ENCODE measurements at regions not wholly inside any gene's neighbourhood (a gene's known extent, or its start where the extent isn't known, plus 50 kb on each side); places are given as distances from the start of the nearest gene placed in this dataset.

GRCh38 chr6:145247692-145248419 is 487.5 kb downstream of the EPM2A start:
- no peak for DNase-seq
- no peak overlapping the region for H2BK12ac ChIP-seq (ENCODE audit: insufficient read length, low read depth, low read length)
- no peaks in the 10 kb centered on the region for H3K4me1 ChIP-seq (ENCODE audit: insufficient read depth, low read length)
- H3K79me1 ChIP-seq (ENCODE audit: insufficient read depth, low read depth, low read length, poor library complexity, severe bottlenecking), result no peaks in the 10 kb centered on the region
- no peaks in the 10 kb centered on the region for H3K9me3 ChIP-seq (ENCODE audit: control insufficient read depth, low read depth, low read length)
- Mint-ChIP-seq H3K4me3 (no peak overlapping the region), H3K27ac (no peak overlapping the region), H3K36me3 (ENCODE audit: insufficient read depth in 1 of 3, low read depth in 3 of 3) (no peaks in the 10 kb centered on the region), H3K27me3 (ENCODE audit: low read depth) (no peaks in the 10 kb centered on the region), H3K4me1 (peaks cover 0 to 3% of the 10 kb centered on the region in 2 experiments; a peak in 1 of 4 replicates), H3K9me3 (no peaks in the 10 kb centered on the region)
- no peak overlapping the region for H2AK5ac ChIP-seq (ENCODE audit: insufficient read length, low read length)
- H4K91ac ChIP-seq (ENCODE audit: insufficient read length, low read depth, low read length), result no peak overlapping the region
- H3T11ph ChIP-seq (ENCODE audit: low read length), result no peak overlapping the region
- WGBS (ENCODE audit: extremely low coverage, insufficient read length, low lambda C conversion rate), result no CpG with 5 or more reads among the region's 6 CpGs
- H2BK20ac ChIP-seq (ENCODE audit: low read depth, low read length, poor library complexity, severe bottlenecking), result no peak overlapping the region
- H4K8ac ChIP-seq (replicated peaks; ENCODE audit: insufficient read length, low read depth, low read length), result no peak overlapping the region
- H3K56ac ChIP-seq (ENCODE audit: insufficient read length, low read depth, low read length), result no peak overlapping the region
- H4K5ac ChIP-seq (ENCODE audit: insufficient read length, low read depth, low read length), result no peak overlapping the region
- H3K14ac ChIP-seq (ENCODE audit: insufficient read depth, low read length), result no peak overlapping the region
- H3K23me2 ChIP-seq (ENCODE audit: insufficient read length, low read depth, low read length, poor library complexity, severe bottlenecking), result no peaks in the 10 kb centered on the region
- H2BK5ac ChIP-seq (ENCODE audit: insufficient read length, low read length), result no peak overlapping the region
- no peaks in the 10 kb centered on the region for H3K27me3 ChIP-seq (ENCODE audit: insufficient read depth, low read length)
- H3K23ac ChIP-seq (ENCODE audit: insufficient read length, low read depth, low read length), result no peak overlapping the region
- H3K4me2 ChIP-seq (ENCODE audit: insufficient read depth, insufficient read length, low read length), result no peak overlapping the region
- H2AFZ ChIP-seq (ENCODE audit: low read length), result no peak overlapping the region
- no peaks in the 10 kb centered on the region for H4K20me1 ChIP-seq (ENCODE audit: control insufficient read depth, insufficient read depth, insufficient read length)
- H3K9ac ChIP-seq (ENCODE audit: extremely low read depth, insufficient read length, low read length), result no peak overlapping the region
- H2BK15ac ChIP-seq (ENCODE audit: low read depth, low read length), result no peak overlapping the region
- no peak overlapping the region for H2BK120ac ChIP-seq (ENCODE audit: low read depth, low read length, poor library complexity, severe bottlenecking)
- no peak overlapping the region for H3K4ac ChIP-seq (ENCODE audit: low read depth, low read length)
- no peak overlapping the region for H3K18ac ChIP-seq (ENCODE audit: insufficient read length, low read depth, low read length)
- H3K79me2 ChIP-seq (ENCODE audit: insufficient read depth, low read length), result no peaks in the 10 kb centered on the region
- no peak overlapping the region for H3K27ac ChIP-seq (ENCODE audit: insufficient read length, low read depth, low read length)
- TF ChIP-seq CTCF (conservative IDR thresholded peaks at IDR 0.05), result no peak

Measured in H9 (cell line).